Endothelial cell (in vitro differentiated cells): ENCODE measurements at regions not wholly inside any gene's neighbourhood (a gene's known extent, or its start where the extent isn't known, plus 50 kb on each side); places are given as distances from the start of the nearest gene placed in this dataset.

Experiments
- DNase-seq: peaks from one replicate; pipeline ENCODE4 v3.0.0; 2021; ENCODE audit warnings: low spot score
- H3K27ac Mint-ChIP-seq: one replicate; pipeline ENCODE4 v1.8.0; 2021; ENCODE audit warnings: mixed read lengths, inconsistent platforms; ENCODE audit not compliant: unreplicated experiment
- H3K27me3 Mint-ChIP-seq: one replicate; pipeline ENCODE4 v1.8.0; 2021; ENCODE audit warnings: mild to moderate bottlenecking, moderate library complexity, mixed read lengths, inconsistent platforms; ENCODE audit not compliant: unreplicated experiment
- H3K36me3 Mint-ChIP-seq: one replicate; pipeline ENCODE4 v1.8.0; 2021; ENCODE audit warnings: mild to moderate bottlenecking, low read depth, mixed read lengths, inconsistent platforms; ENCODE audit not compliant: unreplicated experiment
- H3K4me1 Mint-ChIP-seq: one replicate; pipeline ENCODE4 v1.8.0; 2021; ENCODE audit warnings: mild to moderate bottlenecking, mixed read lengths, inconsistent platforms; ENCODE audit not compliant: unreplicated experiment
- H3K4me3 Mint-ChIP-seq: one replicate; pipeline ENCODE4 v1.8.0; 2021; ENCODE audit warnings: mild to moderate bottlenecking, mixed read lengths, inconsistent platforms; ENCODE audit not compliant: unreplicated experiment
- H3K9me3 Mint-ChIP-seq: one replicate; pipeline ENCODE4 v1.8.0; 2021; ENCODE audit warnings: mixed read lengths, inconsistent platforms; ENCODE audit not compliant: unreplicated experiment
- CTCF ChIP-seq: fragments of 200-600 bp; sonication (generic); IDR thresholded peaks from one replicate; pipeline ENCODE4 v1.5.0; 2021; ENCODE audit warnings: antibody characterized with exemption; ENCODE audit not compliant: unreplicated experiment

GRCh38 chr16:51009359-51009758, 141.7 kb downstream of the SALL1 start:
- Mint-ChIP-seq H3K4me3 (no peak overlapping the region), H3K36me3 (no peaks in the 10 kb centered on the region), H3K9me3 (no peaks in the 10 kb centered on the region), H3K27me3 (peaks cover 3% of the 10 kb centered on the region), H3K4me1 (no peaks in the 10 kb centered on the region), H3K27ac (no peak overlapping the region)
- no peak for TF ChIP-seq CTCF
- no peak for DNase-seq

- no peak overlapping the region for H3K4me3 Mint-ChIP-seq
- no peaks in the 10 kb centered on the region for H3K9me3 Mint-ChIP-seq
- no peak overlapping the region for H3K27ac Mint-ChIP-seq
- H3K4me1 Mint-ChIP-seq: no peaks in the 10 kb centered on the region
- DNase-seq: no peak
- H3K27me3 Mint-ChIP-seq: peaks cover 3% of the 10 kb centered on the region
- H3K36me3 Mint-ChIP-seq: no peaks in the 10 kb centered on the region
- no peak for TF ChIP-seq CTCF
Observed at GRCh38 chr16:51008607-51009006, 142.5 kb downstream of the SALL1 start.

GRCh38 chr16:51008037-51008436, 143.0 kb downstream of the SALL1 start:
- no peak overlapping the region for H3K4me3 Mint-ChIP-seq
- no peaks in the 10 kb centered on the region for H3K4me1 Mint-ChIP-seq
- no peak for DNase-seq
- H3K27me3 Mint-ChIP-seq: peaks cover 3% of the 10 kb centered on the region
- no peak for TF ChIP-seq CTCF
- no peak overlapping the region for H3K27ac Mint-ChIP-seq
- no peaks in the 10 kb centered on the region for H3K36me3 Mint-ChIP-seq
- H3K9me3 Mint-ChIP-seq: no peaks in the 10 kb centered on the region

GRCh38 chr16:51003850-51004566, 147.1 kb downstream of the SALL1 start:
- TF ChIP-seq CTCF: no peak
- no peaks in the 10 kb centered on the region for H3K27me3 Mint-ChIP-seq
- DNase-seq: no peak
- no peaks in the 10 kb centered on the region for H3K9me3 Mint-ChIP-seq
- H3K4me1 Mint-ChIP-seq: no peaks in the 10 kb centered on the region
- no peak overlapping the region for H3K27ac Mint-ChIP-seq
- H3K36me3 Mint-ChIP-seq: no peaks in the 10 kb centered on the region
- no peak overlapping the region for H3K4me3 Mint-ChIP-seq

GRCh38 chr16:51002881-51003490, 148.1 kb downstream of the SALL1 start:
- Mint-ChIP-seq H3K4me1 (no peaks in the 10 kb centered on the region), H3K9me3 (no peaks in the 10 kb centered on the region), H3K27ac (no peak overlapping the region), H3K27me3 (no peaks in the 10 kb centered on the region), H3K36me3 (no peaks in the 10 kb centered on the region), H3K4me3 (no peak overlapping the region)
- no peak for DNase-seq
- no peak for TF ChIP-seq CTCF
